Fibroblast of skin of left quadriceps (primary cell): ENCODE measurements at regions not wholly inside any gene's neighbourhood (a gene's known extent, or its start where the extent isn't known, plus 50 kb on each side); places are given as distances from the start of the nearest gene placed in this dataset.

Experiments used
- DNase-seq, 2 experiments: peaks; one replicate each; pipeline ENCODE4 v3.0.0-alpha.2; 2013; ENCODE audit warnings: low read depth in 2 of 2

DNA sequence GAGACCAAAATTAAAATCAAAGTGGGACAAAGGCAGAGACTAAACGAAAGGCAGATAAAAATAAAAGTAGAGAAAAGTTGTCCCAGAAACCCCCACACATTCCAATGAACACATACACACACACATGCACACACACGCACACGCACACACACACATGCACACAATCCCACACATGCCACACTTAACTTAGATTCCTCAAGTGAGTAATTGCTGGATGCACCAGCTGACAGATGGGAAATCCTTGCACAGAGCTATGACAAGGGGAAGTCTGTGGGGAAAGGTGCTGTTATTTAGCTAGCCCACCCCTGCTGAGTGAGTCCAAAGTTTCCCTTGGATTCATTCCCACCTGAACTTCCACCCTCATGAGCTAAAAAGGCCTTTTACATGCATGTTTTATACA is 233.9 kb downstream of the RAB28 start:
- DNase-seq: no peak

DNA sequence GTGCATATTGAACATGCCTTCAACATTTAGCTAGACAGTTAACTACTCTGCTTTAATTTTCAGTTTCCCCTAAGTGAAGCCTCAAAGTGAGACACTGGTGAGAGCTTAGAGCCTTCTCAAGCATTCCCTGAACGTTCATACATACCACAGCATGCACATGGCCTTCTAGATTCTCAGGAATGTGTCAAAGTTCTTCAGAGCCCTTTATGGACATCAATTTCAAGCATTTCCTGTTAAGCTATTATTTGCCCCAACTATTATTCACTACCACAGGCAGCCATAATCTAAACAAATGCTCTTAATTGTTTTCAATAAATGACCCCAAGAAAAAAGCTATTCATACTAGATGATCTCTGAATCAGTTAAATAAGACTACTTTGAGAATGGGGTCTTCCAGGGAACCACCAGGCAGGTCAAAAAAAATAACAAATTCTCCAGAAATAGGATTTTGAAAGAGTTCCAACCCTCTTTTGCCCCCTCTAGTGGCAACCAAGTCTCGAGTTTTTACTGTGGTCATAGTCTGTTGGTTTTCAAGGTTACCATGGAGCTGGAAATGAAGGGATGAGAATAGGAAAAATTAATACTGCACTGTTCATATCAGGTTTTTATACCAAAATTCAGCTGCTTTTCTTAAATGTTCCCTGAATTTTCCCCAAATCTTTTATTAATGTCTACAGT is 235.4 kb downstream of the RAB28 start:
- DNase-seq: no peak

DNA sequence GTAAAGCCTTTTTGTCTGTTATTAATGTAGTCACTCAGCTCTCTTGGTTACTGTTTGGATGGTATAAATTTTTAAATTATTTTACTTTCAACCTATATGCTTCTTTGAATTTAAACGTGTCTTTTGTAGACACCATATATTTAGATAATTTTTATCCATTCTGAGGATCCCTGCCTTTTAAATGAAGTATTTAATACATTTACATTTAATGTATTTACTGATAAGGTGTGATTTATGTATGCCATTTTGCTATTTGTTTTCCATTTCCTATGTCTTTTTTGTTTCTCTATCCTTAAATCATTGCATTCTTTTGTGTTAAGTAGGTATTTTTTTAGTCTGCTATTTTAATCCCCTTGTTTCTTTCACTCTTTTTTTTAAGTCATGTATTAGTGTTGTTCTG is 238.0 kb downstream of the RAB28 start:
- no peak for DNase-seq

DNA sequence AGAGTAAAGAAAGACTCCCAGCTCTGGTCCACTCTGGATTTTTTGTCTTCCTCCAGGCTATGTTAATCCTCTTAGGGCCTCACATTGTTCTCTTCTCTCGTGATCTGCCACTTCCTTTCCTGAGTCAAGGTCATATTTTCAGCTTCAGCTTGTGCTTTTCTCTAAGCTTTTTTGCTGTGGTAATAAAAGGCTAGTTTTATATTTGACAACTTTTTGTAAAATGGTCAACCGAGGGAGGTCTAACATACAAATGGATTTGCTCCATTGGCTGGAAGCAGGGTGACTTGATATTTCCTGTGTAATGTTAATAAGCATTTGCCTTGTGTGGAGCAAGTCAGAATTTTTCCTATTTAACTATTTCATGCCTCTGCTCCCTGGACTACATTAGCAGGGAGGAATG is 239.7 kb downstream of the RAB28 start:
- DNase-seq: no peak

DNA sequence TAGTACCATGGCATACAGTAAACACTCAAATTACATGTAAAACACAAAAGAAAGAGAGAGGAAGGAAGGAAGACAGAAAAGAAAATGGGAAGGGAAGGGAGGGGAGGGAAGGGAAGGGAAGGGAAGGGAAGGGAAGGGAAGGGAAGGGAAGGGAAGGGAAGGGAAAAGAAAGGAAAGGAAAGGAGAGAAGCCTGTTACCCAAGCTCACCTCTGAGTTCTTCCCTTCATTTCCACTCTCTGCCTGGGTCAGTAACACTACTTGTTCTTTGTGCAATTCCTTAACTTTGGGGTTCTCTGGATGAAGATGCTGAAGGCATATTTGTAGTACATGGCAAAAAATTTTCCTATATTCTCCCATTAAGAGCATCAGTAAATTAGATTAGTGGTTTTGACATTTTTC is 241.0 kb downstream of the RAB28 start:
- no peak for DNase-seq

DNA sequence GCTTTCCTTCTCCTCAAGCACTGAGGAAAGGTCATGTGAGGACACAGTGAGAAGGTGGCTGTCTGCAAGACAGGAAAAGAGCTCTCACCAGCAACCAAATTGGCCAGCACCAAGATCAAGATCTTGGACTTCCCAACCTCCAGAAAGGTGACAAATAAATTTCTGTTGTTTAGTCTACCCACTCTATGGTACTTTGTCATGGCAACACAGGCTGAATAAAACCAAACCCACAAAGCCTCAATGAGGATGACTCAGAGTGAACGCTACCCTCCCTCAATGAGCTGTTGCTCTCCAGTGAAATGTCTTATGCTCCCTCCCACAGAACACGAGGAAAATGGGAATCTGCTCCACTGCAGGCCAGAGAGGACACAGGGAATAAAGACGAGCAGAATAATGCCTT is 244.1 kb downstream of the RAB28 start:
- DNase-seq: no peak

DNA sequence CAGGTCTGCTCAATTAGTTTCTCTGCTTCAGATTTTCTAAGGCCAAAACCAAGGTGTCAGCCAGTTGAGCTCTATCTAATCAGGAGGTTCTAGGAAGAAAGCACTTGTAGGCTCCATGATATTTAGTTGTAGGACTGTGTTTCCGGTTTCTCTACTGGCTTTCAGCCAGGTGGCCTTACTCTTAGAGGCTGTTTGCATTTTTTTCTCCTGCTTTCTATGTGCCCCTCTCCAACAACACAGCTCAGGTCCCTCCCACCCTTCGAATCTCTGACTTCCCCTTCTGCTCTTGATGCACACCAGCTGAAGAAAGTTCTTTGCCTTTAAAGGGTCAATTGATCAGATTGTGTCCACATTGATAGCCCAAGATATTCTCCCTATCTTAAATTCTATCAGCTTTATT is 245.2 kb downstream of the RAB28 start:
- DNase-seq: no peak

DNA sequence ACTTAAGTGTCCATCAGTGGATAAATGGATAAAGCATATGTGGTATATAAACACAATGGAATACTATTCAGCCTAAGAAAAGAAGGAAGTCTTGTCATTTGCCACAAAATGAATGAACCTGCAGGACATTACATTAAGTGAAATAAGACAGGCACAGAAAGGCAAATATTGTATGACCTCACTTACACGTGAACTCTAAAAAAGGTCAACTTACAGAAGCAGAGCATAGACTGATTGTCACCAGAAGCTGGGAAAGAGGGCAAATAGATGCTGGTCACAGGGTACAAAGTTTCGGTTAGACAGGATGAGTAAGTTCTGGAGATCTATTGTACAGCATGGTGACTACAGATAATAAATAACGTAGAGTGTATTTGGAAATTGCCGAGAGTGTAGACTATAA is 247.7 kb downstream of the RAB28 start:
- DNase-seq: no peak

DNA sequence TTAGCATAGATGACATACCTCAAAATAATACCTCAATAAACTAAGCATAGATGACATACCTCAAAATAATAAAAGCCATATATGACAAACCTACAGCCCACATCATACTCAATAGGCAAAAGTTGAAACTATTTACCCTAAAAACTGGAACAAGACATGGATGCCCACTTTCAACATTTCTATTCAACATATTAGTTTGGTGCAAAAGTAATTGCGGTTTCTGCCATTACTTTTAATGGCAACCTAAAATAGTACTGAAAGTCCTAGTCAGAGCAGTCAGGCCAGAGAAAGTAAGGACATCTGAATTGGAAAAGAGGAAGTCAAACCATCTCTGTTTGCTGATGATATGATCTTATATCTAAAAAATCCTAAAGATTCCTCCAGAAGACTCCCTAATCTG is 250.4 kb downstream of the RAB28 start:
- DNase-seq: no peak

DNA sequence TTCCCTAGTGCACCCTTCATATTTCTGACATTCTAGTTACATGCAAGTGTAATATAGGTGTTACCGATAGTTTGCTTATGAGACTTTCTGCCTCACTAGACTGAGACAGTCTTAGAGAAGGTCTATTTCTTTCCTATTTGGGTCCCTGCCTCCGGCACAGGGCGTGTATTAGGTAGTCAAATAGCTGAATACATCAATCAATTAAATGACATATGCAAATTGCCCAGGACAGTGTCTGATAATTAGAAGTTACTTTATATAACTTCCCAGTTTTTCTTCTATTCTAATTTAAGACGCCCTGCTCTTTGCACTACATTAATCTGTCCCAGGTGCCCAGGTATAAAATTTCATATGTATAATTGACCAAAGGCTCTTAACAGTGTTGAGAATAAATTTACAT is 264.2 kb downstream of the RAB28 start:
- no peak for DNase-seq

DNA sequence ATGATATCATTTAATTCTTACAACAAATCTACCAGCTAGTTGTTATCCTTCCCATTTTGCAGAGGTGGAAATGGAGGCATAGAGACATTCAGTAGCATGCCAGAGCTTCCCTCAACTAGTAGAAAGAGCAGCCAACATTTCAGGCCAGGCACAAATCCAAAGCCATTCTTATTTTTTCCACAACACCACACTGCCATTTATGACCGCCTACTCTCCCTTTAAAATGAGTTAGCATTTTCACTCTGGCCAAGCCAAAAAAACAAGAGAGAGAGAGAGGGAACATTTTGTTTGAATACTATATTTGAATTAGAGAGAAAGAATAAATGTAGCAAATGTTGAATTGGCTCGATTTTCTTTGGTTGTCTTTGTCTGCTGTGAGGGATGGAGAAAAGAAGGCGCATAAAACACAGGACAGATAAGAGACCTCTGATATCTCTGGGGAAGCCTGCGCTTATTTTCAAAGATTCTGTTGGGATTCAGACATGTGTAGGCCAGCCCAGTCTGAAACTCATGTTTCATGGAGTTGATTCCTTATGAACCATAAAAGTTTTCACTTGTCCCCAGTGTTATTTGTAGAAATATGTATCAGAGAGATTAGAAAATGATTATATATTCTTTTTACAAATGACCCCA is 265.7 kb downstream of the RAB28 start:
- DNase-seq: no peak

DNA sequence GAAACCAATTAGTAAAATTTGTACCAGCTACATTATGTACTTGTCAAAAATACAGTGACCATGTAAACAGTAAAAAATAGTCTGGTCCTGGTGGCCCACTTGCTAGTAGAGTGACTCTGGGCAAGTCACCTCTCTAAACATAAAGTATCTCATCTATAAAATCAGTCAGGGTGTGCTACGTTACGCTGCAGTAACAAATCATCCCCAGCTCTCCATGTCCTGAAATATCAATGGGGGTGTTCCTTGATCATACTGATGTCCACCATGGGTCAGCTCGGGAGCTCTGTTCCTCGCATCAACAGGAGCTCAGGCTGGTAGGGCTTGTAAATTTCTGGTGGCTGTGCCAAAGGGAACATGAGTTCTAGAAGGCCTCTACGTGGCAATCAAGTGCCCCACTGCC is 268.6 kb downstream of the RAB28 start:
- DNase-seq: no peak

DNA sequence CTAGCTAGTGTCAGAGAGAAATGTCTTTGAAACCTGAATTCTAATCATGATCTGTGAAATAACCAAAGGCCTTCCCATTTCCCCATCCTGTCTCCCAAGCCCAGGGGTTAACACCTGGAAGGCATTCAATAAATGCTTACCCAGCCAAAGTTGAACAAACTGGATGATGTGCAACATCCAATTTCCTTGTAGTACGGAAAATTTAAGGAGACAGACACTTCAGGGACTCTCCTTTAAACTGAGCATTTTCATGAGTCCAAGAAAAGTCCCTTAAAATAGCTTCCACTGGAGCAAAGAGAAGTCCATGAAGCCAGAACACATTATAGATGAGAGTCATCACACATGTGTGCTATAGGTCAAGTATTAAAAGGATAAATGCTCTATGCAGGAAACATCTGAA is 271.2 kb downstream of the RAB28 start:
- DNase-seq: no peak

DNA sequence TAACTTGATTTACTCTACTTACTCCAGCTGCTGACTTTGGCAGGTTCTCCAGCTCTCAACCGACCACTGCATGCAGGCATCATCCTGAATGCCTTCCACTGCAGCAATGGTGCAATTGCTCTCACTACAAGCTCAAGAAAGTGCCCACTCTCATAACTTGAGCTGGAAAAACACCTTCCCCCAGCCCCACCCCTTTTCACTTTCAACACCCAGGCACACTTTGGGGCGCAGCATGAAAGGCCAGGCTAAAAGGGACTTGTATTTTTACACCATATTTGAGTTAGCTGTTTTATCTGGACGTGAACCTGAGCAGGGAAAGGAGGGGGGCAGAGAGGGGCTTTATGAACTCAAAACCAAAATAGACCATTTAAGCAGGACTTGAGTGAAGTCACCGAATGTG is 274.5 kb downstream of the RAB28 start:
- DNase-seq: no peak

DNA sequence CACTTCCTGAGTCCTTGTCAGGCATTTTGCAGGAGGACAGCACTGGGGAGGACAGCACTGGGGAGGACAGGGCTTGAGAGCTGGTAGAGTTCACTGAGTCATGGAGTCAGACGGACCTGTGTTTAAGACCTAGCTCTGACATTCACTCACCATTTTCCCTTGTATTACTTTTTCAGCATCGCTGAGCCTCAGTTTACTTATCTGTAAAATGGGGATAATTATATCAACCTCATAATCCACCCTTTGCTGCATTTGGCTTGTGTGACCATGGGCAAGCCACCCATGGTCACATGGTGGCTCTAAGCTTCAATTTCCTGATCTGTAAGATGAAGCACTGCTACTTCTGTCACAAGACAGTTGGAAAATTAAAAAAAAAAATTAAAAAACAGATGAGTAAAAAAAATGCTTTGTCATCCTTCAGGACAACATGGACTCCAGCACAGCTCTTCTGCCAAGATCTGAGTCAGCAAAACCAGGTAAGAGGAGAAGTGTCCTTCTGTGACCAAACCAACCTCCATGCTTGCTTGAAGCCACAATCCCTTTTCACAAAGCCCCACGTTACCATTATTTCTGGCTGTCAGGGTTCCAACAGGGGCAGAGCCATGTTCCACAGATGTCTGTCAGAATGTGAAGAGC is 275.5 kb downstream of the RAB28 start:
- DNase-seq: no peak

DNA sequence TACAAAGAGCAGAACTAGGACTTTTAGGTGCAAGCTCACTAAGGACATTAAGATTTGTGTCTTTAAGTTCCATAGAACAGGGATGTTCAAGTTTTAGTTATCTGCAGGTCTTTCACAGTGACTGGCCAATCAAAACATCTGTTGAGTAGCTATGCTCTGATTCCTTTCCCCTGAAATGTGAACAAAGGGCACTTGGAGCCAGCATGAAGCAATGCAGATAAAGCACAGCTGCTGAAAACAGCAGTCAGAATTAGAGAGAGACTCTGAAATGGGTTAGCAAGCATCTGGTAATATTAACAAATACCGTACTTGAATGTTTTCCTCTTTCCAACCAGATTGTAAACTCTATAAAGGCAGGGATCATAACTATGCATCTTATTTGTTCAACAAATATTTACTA is 276.9 kb downstream of the RAB28 start:
- DNase-seq: no peak

DNA sequence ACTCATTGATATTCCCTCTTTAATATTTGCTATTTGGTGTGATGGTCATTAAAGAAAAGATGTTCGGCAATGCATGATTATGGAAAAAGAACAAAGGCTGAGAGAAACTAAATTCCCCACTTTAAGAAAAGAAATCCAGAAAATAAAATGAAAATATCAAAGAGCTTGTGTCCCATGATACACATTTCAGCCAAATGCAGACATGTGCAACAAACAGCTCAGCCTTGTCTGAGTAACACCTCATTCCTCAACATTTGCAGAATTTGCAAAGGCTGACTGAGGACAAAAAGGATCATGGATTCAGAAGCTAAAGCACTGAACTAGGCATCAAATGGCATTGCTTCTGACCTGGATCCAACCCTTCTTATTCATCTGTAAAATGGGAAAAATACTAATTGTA is 281.0 kb downstream of the RAB28 start:
- DNase-seq: no peak

DNA sequence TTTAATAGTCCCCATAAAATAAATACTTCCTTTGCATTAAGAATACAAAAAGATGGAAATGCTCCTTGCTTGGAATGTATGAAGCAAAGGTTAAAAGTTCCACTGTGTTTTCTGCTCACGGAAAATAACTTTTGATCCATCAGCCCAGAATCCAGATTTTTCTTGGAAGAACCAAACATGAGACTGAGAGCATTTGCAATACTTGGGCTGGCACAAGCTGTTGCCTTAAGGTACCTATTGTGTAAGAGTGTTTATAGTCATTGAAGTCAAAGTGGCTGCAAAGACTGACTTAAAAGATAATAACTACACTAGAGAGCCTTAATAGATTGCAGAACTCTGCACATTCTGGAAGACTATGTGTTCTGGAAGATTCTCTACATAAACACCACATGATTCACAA is 281.4 kb downstream of the RAB28 start:
- DNase-seq: no peak

DNA sequence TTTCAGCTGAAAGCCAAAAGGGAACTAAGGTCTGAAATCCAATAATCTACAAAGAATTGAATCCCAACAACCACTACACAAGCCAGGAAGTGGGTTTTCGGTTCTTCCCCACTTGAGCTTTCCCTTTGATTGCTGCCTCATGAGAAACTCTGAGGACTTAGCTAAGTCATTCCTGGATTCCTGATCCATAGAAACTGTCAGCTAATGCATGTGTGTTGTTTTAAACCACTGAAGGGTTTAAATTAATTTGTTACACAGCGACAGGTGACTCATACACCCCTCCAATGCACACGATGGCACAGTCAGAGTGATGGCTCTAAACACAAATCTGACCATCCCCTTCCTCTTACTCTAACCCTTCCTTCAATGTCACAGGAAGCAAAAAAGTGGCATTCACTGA is 282.9 kb downstream of the RAB28 start:
- no peak for DNase-seq

DNA sequence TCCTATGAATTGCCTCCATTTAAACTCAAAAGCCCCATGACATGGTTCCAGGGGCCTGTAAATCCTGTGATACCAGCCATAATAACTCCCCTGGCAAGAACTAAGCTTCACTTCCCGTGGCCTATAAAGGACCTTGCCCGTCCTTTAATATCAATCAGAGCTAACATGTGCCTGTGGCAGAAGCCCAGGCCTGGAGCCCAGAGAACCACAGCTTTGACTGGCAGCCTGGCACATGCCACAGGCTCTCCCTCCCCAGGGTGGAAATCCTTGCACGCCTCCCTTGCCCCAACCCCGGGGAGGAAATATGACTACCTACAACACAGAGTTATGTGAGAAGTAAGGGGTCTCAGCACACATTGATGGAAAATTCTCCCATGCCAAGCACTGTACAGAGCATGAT is 287.4 kb downstream of the RAB28 start:
- DNase-seq: no peak

DNA sequence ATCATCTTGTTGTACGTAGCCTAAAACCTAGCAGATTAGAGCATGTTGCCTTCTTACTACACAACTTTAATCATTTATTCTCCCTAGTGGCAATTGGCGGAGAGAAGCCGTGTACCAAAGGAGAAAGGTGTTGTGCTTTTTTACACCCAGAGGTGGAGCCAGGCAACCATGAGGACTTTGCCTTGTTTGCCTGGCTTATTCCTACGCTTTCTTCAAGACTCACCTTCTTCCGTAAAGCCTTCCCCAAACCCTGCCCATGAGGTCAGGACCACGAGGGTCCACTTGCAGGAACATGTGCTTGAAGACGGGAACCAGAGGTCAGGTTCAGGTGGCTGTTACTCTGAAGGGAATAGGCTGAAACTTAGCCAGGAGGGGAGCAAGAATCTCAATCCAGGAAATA is 290.5 kb downstream of the RAB28 start:
- no peak for DNase-seq

DNA sequence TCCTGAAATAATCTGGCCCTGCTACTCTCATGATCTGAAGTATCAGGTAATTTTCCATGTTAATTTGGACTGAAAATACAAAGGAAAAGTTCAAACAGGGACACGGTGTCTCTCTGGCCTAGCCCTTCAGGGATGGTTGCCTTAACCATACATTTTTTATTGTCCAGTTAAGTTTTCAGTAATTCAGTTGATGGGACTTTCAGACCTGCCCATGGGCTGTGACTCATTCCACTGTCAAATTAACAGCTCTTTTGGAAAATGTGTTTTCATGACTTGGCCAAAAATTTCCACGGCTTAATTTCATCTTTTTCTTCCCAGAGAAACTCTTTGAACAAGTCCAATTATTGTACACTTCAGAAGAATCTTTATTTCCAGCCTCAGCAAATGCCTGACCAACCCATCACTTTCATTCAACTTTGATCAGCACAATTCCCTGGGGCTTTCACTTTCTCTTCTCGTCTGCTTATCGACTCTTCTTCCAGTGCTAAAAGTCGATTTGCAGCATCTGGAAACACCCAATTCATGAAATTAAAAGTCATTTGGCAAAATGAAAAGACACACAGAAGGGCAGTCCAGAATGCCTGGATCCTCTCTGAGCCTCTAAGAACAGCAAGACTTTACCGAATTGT is 293.9 kb downstream of the RAB28 start:
- no peak for DNase-seq

DNA sequence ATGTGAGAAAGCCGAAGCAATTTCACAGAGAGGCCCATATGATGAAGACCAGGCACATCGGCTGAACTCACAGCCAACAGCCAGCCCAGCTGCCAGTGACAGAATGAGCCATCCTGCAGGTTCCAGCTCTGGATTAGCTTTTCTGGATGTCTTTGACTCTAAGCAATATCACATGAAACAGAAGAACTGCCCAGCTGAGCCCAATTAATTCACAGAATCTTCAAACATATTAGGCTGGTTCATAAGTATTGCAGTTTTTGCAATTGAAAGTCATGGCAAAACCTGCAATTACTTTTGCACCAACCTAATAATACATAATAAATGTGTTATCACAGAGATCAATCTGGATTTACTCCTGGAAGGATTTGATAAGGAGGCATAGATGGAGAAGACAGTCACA is 299.9 kb downstream of the RAB28 start:
- no peak for DNase-seq
